NCI-H2196 treated with DMSO at 0.1 percent for 48 hours (cell line): ENCODE measurements at regions not wholly inside any gene's neighbourhood (a gene's known extent, or its start where the extent isn't known, plus 50 kb on each side); places are given as distances from the start of the nearest gene placed in this dataset.

Experiments
- DNase-seq: peaks from one replicate; lab custom pipeline; 2025; ENCODE audit not compliant: unreplicated experiment; lab: John Stamatoyannopoulos, UW

DNA sequence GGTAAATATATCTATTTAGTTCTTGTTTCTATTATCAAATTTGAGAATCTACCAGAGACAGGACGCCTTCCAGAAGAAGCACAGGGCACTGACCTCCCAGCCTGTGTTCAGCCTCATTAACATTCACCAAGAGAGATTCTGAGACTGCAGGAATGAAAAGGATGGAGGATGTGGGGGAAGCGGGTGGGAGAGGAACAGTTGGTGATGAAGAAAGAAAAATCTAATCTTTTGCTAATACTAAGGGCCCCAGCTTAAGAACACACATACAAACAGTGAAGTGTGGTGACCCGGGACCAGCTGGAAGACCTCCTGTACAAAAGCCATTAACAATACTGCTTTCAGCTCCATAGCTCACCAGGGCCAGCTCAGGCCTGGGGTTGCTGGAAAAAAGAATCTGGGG, 160.5 kb downstream of the NUAK1 start:
- DNase-seq, result no peak

DNA sequence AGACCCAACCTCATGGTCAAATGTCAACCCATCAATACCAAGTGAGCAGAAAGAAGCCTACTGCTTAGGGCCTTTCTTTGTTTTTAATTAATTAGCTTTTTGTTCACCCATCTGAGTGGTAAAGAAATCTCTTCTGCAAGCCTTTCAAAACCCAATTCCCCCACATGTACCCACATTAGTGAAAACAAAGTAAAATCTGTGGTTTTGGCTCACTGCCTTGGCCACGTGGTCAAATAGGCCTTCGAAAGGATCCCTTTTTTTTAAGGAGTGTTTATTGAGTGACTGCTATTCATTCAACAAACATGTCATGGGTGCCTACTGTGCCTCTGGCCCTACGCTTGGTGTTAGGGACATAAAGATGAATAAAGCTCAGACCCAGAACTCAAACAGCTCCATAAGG, 160.1 kb downstream of the NUAK1 start:
- DNase-seq, result no peak

DNA sequence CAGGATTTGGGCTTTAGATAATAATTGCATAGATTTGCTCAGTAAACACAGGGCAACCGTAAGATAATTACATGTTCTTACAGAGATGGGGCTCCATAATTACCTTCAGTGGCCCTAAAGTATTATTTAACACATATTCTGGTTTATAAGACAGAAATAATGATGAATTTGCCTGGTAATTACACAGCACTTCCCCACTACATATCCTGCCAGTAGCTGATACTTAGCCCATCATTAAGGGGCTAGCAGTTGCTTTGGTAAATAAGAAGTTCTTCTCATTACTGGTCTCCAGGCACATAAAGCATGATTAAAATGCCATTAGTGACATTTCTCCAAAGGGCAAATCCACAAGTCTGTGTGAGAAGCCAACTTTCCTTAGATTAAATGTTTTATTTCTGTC, 158.7 kb downstream of the NUAK1 start:
- no peak for DNase-seq

DNA sequence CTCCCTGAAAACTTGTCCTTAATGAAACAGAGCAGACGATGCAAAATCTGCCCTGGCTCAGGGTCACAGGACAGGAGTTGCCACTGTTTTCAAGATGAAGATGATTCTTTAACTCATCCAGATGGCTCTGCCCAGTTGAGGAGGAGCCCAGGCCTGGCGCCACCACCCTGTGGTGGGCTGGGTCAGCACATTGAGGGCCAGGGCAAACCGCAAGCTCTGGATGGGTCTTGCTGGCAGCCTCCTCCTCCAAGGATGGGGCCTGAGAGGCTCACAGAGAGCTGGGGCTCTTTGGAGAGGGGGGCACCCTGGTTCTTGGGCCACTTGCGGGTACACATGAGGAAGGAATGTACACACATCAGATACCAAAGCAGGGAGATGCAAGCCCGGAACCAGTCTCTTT, 158.2 kb downstream of the NUAK1 start:
- no peak for DNase-seq

DNA sequence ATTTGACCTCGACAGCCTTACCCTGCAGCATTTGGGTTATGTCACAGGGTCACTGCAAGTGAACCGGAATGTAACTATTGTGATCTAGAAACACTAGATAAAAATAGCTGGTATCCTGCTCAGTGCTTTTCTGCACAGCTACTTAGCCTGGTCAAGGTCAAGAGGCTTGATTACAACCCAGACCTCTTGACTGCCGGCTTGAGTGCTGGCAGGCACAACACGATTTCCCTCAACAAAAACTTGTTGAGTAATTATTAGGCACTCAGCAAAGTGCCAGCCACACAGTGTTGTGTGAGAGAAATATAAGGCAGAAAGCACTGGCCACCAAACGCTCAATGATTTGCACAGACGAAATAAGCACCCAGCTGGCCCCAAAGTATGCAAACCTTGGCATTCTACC, 156.7 kb downstream of the NUAK1 start:
- peak; percentile 17 for DNase-seq

DNA sequence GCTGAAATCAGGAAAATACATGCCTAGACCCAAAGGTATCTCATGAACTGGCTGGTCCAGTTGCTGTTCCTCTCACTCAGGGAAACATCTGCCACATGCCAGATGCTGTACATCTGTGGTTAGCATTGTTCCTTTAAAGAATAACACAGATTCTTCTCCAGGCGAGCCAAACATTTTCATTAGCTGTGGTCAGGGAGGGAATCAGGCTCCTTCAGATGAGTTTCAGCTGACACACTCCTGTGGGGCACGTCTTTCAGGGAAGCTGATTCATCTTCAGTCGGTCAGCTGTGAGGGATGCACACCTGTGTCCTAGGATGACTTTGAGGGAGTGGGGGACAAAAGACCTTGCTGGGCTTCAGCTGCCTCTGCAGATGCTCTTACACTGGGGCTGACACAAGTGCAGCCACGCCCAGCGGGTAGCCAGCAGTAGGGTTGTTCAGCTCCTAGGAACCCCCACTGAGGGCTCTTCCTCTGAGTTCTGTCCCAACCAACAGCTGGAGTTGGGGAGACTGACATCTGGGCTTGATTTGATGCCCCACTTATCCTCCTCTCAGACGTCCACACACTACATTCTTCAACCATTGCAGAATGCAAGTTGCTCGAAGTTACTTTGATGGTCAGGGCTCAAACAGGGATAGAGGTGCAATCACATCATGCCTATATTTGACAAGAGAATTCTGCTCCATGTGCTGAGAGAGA, 155.0 kb downstream of the NUAK1 start:
- DNase-seq, result no peak

DNA sequence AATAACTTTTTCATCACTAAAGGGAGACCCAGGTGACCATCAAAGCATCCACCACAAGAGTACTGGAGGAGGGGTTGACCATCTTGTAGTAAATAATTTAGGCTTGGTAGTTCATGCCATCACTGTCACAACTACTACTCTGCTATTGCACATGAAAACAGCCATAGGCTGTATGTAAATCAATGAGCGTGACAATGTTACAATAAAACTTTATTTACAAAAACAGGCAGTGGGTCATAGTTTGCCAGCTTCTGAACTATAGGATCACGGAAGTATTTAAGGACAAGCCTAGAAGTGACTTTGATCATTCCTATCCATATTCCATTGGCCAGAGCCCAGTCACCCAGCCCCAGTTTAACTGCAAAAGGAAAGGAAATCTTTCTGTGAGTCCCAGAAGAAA, 153.4 kb downstream of the NUAK1 start:
- DNase-seq, result no peak

DNA sequence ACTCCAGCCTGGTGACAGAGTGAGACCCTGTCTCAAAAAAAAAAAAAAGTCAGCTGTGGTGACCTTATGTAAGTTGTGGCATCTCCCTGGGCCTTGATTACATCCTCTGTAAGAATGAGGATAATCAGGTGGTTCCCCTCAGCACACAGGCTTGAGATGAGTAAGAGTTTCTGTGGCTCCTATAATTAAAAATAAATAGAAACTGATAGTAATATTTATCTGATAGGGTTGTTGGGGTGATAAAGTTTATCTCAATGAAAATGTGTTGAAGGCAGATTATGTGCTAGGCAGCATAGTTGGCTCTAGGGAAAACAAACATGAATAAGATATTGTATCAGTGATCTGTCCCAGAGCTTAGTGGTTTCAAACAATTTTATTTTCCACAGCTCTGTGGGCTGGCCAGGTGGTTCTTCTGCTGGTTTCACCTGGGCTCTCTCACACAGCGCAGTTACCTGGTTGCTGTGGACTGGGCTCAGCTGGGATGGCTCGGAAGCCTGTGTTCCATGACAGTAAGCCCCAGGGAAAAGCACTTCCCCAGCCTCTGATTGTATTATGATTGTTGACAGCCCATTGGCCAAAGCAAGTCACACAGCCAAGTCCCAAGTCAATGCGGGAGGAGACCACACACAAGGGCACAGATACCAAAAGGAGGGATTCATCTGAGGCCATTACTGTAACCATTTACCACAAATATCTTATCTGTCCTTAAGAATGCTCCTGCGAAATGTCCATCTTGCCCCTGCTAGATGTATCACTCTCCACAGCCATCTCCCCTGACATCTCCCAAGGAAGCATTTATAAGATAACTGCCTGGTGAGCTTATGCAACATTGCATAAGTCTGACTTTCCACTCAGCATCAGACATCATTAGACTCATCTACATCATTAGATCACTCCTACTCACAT, 151.7 kb downstream of the NUAK1 start:
- no peak for DNase-seq

DNA sequence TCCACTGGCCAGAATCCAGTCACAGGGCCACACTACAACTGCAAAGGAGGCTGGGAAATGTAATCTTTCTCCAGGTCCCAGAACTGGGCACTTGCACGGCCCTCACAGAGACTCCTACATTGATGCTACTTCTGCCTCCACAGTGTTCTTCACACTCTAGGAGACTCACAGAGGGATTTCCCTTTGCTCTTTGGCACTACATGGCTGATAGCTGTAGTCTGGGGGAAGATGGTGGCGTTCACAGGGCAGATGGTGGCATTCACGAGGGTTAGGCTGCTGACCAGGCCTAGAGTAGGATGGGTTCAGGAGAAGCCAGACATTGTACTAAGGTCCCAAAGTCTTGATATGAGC, 151.1 kb downstream of the NUAK1 start:
- no peak for DNase-seq

DNA sequence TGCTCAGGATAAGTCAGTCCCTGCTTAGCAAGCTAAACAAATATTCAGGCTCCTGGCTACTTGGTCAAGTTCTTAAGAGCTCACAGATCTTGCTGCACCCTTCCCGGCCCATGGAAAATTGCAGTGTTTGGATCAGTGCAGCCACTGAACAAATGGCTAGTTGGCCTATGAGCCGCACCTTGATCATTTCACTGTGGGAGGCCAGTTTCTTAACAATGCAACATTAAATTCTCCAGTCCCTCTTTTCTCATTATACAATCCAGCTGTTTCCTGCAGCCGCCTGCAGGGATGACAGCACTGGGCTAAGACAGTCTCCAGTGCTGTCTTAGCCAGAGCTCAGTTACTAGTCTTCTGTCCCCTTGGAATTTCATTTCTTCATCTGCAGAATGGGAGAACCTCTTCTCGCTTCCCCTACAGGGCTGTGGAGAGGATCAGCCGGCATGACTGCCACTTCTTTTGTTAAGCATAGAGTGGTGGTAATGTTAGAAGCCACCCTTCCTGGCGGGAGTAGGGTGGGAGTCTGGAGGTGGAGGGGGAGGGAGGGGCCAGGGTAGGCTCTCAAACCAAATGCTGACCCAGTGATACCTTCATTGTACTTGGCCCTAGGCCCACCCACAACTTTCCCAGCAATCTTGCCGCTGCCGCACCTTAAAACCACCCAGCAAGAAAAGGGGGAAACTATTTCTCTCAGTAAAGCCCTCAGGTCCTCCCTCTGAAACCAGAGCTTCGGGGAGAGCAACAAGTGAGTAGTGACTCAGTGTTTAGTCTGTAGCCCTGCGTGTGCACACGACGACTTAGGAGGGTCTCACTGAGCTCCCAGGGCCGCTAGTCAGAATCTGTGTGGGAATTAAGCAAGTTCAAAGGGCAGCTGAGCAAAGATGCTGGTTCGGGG, 145.7 kb downstream of the NUAK1 start:
- DNase-seq, result no peak

DNA sequence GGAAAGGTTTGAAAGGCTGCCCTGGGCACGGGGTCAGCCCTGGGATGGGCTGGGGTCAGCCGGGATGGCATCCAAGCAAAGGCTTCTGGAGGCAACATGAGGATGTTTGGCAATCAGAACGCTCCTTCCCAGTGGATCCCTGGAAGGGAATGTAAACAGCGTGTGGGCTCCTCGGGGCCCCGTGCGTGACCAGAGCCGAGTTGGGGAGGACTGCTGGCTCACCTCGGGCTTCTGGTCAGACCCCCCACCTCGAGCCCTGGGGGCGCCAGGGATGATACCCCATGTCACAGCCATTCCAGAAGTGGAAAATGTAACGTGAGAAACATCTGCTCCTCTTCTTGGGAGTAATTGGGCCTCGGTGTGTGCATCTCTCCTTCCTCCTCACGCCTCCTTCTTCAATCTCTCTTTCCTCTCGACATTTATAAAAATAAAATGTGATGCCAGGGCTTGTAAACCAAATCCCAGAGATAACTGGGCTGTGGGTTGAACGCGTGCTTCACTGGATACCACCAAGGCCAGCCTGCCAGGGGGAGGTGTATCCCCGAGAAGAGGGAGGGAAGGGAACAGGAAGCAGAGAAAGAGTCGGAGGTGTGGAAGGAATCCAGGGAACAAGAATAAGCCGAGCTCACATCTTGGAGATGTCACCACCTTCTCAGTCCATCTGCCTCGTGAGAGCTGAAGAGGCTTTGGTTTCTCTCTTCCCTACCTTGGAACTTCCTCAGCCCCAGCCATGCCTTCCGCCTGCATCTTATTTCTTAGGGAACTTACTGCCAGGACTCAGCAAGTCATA, 144.8 kb downstream of the NUAK1 start:
- no peak for DNase-seq

DNA sequence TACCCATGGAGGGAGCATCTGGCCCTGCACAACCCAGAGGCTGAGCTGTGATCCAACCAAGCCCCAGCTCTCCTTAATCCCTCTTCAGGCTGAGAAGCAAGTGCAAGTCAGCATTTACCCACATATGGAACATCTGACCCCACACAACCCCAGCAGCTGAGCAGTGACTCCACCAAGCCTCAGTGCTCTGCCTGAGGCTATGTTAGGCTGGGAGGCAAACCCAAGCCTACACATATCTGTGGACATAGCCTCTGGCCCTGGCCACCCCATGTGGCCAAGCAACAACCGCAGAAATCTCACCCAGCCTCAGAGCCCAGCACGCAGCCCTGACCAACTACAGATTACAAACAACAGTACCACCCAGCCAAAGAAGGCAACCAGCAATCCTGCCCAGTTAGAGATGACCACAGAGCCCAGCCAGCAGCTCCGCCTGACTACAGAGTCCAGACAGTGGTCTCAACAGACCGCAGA, 142.8 kb downstream of the NUAK1 start:
- DNase-seq, result no peak

DNA sequence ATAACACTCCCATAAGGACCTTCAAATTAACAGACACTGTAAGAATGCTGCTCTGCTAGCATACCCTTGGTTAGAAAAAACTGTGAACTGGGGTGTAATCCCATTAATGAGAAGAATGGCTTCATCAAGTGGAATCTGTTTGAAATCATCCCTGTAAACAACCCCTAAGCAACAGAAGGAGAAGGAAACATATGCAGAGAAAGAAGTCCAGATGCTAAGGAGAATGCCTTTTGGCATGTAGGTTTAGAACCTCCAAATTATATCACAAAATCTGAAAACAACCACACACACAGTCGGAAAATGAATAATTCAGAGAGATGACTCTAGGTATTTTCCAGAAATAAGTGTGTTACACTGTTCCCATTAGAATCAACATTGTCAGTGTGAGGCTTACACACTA, 140.2 kb downstream of the NUAK1 start:
- no peak for DNase-seq

DNA sequence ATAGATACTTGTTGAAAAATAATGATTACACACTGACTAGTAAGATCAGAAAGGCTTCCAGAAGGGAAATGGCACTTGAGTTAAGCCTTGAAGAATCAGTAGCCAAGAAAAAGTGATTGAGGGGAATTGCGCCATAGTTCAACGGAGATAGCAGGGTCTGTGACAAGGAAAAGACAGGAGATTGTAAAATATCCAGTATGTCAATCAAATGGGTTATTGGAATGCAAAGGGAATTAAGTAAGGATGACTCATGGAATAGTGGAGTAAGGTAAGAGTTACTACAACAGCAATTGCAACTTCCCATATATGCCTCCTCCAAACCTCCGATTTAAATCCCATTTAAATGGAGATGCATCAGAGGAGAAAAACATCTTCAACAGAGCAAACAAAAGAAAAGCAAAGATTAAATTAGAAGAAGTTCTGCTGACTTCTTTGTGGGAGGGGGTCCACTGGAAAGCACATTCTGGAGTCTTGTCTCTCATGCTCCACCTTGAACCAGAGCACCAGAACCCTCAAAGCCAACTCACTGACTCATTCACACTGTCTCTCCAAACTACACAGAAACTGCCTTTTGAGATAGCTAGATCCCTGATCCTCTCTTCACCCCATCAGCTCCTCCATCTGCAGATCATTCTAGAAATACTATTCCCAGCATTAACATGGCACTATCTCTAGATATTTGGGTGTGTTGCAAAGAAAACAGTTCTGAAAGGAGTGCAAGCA, 138.2 kb downstream of the NUAK1 start:
- DNase-seq, result no peak

DNA sequence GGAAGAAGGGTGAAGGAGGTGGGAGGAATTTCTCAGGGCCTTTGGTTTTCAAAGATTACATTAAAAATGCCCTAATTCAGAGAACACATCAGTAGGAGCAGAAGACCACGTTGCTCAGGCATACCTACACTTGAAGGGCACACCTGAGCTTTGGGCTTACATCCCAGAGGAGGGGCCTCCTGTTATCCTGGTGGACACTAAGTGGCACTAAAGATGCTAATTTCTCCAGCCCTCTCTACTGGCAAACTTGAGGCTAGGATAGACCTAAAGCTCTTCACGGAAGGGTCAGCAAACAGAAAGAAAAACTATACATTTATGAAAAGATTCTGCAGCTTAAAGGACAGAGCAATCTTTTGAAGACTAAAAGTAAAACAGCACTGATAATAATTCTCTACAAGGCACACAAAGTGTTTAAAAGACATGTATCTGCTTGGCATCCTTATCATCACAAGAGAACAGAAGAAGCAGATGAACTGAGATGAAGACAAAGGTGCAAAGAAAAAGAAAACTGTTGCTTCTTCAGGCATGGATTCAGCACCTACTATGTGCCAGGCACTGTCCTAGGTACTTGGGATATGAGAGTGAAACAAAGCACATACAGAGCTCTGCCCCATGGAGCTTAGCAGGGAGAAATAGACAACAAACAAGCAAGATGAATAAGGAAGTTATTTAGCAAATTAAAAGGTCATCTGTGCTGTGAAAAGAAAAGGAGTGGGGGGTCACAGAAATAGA, 137.5 kb downstream of the NUAK1 start:
- DNase-seq, result no peak

DNA sequence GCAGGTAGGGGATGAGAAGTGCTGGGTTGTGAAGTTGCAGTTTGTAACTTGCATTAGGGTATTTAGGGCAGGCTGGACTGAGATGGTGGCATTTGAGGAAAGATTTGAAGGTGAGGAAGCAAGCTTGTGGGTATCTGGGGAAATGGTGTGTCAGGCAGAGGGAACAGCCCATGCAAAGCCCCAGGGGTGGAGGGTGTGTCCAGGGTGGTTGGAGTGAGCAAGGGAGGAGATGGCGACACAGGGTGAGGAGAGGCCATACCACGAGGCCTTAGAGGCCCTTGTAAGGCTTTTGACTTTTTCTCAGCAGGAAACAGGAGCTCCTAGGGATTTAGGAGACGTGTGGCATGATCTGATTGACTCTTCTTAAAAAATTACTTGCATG, 136.9 kb downstream of the NUAK1 start:
- DNase-seq, result no peak

DNA sequence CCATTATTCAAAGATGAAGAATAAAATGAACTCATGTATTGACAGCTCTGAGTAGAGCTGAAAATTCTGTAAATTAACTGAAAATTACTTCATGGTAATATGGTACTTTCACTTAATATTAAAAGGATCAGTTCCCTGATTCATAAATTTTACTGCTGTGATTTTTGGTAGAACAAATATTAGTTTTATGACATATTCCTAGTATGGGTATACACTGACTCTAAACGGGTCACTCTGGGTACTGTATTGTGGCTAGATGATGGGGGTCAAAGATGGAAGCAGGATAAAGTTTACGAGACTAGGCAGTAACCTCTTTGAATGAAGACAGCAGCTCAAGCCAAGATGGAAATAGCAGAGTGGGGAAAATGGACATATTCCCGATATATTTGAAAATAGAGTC, 135.5 kb downstream of the NUAK1 start:
- no peak for DNase-seq

DNA sequence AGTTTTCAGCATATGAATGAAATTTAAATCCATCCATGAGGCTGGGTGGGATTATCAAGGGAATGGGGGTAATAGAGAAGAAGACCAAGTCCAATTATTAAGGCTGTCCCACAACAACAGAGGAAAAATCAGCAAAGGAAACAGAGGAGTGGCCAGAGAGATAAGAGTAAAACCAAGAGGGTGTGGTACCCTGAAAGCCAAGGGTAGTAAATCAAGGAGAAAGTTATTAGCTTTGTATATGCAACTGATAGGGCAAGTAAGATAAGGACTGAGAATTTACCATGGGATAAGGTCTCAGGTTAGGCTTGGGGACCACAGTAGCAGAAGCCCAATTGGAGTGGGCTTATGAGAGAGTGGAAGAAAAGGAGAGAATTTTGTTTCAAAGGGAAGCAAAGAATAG, 134.5 kb downstream of the NUAK1 start:
- DNase-seq, result no peak

DNA sequence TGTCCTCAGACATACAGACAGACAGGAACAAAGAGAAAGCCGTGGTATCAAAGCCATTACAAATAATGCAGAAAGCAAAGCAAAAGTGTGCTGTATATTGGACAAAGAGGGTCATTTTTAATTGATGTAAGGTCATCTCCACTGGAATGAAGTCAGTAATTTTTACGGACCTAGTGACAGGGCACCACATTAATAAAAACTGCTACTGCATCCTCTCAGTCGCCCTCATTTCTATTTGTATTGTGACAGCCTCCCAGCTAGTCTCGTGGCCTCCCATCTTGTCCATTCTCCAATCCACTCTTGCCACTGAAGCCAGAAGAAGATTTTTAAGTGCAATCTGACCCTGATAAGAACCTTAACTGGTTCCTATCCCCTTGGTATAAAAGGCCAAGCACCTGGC, 132.4 kb downstream of the NUAK1 start:
- DNase-seq, result no peak
